CD4-positive, alpha-beta T cell treated with Interferon alpha-2 for 1 hour (primary cell): ENCODE measurements at regions not wholly inside any gene's neighbourhood (a gene's known extent, or its start where the extent isn't known, plus 50 kb on each side); places are given as distances from the start of the nearest gene placed in this dataset.
"Not testable (repeated sequence)": the region's sequence is repeated elsewhere in the genome, so short reads cannot be mapped to it uniquely, and the experiment has no call there.

ENCODE experiments used
- DNase-seq, 2 donors: peaks; one replicate each; pipeline ENCODE4 v3.0.0-alpha.2; 2020 to 2022

DNA sequence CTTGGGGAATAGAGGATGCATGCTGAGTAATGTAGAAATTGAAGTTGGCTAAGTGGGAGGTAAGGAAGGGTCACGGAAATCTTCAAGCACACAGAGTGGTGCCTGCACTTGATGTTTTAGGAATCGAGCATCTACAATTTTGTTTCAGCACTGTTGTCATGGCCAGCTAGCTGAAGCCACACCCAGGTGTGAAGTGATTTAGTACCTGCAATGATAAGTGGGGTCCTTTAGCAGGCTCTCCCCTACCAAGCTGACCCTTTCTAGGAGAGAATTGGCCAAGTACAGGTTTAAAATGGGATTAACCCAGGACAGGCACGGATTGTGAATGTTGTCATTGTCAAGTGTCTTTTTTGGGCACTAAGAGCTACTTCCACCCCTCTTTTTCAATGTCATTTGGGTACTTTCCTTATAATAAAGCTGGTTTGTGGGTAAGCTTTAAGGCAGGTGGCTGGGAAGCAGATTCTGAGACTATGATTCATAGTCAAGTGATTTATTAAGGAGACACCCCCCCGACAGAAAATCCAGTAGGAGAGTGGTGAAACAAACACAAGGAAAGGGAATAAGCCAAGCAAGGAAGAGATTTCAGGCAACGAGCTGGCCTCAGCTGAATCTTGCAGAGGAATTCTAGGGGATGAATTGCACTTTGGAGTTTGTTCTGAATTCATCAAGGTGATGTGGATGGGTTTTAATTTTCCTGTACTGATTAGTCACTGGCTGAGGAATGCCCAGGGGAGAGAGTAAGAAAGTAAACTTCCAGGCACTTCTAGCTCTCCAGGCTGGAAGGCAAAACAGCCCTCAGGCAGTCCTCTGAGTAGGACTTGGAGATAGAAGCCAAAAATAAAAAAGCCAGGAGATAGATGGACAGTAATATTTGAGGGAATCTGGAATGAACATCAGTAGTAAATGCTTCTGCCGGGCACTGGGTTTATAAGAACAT is 1128.4 kb downstream of the SORCS3 start:
- DNase-seq: no peak

DNA sequence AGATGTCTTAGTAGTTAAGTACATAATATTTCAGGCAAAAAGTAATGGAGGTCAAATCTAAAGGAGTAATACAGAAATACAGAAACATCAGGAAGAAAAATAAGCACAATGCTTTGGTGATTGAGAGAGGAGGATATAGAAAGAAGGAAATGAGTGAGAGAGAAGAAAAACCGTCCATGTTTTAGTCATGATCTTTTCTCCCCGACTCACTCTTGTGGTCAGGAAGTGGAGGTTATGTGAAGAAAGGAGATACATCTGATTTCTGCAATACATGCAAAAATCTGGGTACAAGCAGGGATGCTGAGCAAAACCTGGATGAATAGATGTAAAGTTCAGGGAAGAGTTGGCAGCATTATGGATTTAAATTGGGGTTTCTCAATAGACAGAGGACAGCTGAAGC is 1122.5 kb downstream of the SORCS3 start:
- DNase-seq: no peak

DNA sequence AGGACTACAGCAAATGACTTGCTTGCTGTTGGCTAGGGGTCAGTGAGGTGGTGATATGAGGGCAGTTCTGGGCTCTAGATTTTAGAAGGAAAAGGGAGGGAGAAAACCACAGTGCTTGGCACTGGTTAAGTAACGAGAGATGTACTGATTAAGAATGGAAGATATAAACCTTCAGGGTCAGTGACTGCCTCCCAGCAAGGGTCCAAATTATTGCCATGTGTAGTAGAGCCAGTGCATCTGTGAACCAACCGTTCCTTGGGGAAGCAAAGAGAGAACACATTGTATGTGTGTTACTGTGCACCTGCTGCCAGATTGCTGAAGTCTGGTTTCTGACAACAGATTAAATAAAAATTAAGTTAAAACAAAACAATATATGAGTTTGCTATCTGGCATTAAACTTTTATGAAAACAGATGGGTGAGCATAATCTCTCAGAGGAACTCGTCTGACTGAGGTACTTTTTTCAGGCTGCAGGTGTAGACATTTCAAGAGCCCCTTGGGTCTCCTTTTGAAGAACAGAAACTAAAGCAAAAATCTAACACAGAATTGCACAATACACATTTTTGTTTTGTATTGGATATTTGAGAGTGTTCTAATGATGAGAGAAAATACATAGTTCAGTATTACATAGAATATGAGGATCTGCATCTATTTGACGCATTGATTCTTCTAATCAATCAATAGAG is 1120.6 kb downstream of the SORCS3 start:
- no peak for DNase-seq

DNA sequence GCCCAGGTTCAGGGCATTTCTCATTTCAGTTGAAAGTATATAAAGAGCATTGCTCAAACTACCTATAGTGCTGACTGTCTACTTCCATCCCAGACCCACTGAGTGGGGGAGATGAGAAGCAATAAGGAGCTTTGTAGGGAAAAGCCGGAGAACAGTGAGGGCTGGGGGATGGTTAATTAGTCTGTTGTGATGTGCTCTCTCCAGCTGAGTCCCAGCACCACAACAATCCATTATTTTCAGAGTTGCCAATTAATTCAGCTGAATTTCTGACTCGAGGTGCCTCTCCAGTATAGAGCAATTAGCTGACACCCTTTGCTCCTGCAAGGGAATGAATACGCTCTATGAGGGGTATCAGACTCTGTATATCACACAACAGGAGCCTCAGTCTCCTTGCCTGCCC is 1118.6 kb downstream of the SORCS3 start:
- no peak for DNase-seq

DNA sequence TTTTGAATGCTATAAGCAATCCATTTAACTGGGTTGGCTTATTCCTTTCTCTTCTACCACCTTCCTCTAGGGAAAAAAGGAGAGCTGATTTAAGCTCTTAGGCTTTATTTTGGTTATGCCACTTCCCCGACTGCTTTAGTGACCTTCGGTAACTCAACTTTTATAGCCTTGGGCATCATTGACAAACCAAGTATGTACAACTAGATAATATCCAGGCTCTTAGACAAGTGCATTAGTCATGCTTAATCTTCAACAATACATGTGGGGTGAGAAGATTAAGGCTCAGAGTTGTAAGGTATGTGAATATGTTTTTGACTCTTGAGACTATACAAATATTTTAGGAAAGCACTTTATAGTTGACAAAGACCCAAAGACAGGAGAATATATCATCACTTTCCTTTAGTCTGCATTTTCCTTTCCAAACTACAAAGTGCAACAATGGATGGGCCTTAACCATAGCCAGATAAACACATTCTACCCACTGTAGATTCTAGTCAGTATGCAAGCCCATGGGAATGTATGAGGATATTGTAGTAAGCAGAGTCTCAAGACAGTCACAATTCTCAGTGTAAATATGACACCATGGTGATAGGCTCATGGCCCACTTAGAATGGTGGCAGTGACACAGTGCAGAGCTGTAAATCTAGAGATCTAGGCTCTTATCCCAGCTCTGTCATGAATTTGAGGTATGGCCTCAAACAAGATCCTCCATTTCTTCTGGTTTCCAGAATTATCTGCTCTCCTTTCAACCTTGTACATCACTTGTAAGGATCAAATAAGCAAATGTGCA is 1117.3 kb downstream of the SORCS3 start:
- DNase-seq: no peak

DNA sequence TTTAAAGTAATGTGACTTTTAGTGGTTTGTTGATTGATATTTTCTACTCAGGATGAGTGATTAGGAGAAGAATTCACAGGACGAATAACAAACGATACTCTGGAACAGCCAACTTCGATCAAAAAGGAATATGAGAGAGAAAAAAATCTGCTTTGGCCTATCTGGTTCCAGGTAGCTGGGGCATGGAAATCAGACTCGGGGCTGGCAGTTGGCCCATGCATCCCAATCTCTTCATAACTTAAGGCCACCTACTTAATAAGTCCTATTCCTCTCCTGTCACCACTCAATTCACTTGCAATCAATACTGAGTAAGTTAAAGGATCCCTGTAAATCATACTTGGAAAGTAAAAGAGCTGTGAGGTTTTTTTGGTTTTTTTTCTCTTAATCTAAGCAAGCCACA is 1116.2 kb downstream of the SORCS3 start:
- no peak for DNase-seq

DNA sequence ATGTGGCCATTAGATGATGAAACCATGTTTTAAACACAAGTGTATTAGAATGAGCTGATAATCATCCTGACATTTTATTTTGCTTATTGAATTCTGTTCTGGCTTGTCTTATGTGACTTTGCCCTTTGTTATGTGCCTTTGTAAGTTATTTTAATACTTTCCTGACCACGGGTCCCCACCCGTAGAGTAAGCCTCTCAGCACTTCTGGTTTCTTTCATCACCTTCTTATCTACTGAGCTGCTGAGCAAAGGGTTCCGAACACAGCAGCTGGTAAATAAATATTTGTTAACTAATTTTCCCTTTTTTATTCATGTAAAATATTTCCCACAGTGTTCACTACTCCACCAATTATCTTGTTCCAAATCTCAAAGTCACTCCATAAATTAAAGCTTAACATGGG is 1115.3 kb downstream of the SORCS3 start:
- DNase-seq: no peak

GRCh38 chr10:105751688-105752087 is 1110.6 kb downstream of the SORCS3 start:
- no peak for DNase-seq

DNA sequence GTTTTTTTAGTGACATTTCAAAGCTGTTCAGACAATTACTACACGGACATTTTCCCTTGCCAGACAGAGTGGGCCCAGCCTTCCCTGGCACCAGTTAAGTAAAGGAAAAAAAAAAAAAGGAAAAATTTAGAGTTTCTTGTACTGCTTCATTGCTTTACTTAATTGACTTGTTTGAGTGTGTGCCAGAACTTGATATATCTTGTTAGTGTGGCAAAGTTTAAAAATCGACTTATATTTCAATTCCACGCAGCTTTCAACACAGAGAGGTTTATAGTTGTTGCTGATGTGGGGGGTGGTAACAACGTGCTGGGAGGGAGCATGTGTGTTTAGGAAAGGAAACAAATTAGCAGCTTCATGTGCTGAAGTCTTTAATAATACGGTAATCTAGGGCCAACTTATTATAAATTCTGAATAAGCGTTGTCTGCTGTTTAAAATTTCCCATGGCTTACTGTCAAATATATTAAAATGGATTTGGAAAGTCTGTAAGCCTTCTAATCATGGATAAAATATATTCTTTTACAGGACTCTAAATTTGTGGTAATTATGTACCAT is 1104.6 kb downstream of the SORCS3 start:
- DNase-seq: no peak

- DNase-seq: no peak
Observed at GRCh38 chr10:105743343-105744056, 1102.4 kb downstream of the SORCS3 start.

DNA sequence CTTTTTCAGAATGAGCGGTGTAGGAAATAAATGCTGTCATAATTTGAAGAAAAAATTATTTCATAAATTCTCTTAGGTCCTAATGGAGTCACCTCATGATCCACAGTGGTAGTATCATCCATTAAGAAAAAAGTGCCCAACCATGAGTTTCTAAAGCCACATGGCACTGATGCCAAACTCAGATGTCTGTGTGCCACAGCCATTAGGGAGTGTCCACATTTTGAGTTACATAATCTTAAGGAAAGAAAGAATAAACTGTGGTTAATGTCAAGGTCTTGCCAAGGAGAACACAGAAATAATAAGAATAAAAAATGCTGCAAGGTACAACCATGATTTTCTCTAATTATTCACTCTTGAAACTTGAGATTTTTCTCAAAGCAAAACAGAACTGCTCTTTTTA is 1101.8 kb downstream of the SORCS3 start:
- DNase-seq: no peak

DNA sequence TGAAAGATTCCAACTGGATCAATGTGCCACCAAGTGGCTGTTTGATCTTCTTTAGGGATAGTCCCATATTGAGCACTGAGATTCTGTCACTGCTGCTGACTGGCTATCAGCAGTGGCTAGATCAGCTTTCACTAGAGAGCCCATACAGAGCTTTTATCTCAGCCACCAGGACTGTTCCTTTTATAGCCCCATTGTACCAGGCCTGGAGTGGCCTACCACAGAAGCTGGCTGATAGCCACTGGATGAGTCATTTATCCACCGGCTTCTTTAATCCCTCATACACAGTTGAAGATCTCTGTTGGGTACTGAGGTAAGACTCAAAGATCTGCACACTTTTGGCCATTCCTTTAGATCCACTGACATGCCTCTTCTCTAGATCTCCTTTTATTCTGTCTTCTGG is 1101.1 kb downstream of the SORCS3 start:
- DNase-seq: no peak

GRCh38 chr10:105734479-105734878 is 1093.4 kb downstream of the SORCS3 start:
- no peak for DNase-seq

DNA sequence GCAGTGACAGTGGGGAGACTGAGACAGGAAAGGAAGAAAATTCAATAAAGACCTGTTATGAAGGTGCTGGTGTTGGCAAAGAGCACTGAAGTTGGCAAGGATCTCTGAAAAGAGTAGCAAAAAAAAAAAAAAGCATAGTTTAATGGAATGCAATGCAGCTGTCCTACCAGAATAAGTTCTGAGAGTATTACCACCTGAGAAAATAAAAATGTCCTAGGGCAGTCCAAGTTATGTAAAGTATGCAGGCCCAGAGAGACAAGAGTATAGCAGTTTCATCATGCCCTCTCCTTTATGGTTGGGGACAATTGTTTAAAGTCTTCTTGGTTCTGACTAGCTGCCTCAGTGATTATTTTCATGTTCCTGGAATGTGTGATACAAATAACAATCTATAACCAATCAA is 1092.8 kb downstream of the SORCS3 start:
- no peak for DNase-seq

DNA sequence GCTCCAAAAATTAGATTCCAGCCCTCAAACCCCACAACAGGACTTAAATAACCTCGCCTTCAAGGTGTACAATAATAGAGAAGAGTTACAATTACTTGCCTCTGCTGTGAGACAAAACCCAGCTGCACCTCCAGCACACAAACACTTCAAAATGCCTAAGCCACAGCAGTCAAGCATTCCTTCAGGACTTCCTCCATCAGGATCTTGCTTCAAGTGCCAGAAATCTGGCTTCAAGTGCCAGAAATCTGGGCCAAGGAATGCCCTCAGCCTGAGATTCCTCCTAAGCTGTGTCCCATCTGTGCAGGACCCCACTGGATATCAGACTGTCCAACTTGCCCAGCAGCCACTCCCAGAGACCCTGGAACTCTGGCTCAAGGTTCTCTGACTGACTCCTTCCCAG is 1088.3 kb downstream of the SORCS3 start:
- no peak for DNase-seq

DNA sequence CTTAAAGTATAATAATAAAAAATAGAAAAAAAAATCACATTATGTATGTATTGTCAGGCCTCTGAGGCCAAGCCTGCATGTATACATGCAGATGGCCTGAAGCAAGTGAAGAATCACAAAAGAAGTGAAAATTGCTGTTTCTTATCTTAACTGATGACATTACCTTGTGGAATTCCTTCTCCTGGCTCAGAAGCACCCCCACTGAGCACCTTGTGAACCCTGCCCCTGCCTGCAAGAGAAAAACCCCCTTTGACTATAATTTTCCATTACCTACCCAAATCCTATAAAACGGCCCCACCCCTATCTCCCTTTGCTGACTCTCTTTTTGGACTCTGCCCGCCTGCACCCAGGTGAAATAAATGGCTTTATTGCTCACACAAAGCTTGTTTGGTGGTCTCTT is 1086.5 kb downstream of the SORCS3 start:
- DNase-seq: not testable (repeated sequence)

- DNase-seq: no peak
Observed at GRCh38 chr10:105727131-105727530, 1086.0 kb downstream of the SORCS3 start.

DNA sequence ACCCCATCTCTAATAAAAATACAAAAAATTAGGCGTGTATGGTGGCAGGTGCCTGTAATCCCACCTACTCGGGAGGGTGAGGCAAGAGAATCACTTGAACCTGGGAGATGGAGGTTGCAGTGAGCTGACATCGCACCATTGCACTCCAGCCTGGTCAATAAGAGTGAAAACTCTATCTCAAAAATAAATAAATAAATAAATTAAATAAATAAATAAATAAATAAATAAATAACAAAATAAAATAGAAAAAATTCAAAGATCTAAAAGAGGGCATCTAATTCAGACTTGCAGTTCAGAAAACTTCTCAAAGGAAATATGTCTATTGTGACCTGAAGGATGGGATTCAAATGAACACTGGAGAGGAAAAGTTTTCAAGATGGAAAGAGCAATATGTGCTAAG is 1085.1 kb downstream of the SORCS3 start:
- DNase-seq: no peak

- no peak for DNase-seq
Observed at GRCh38 chr10:105725007-105725406, 1083.9 kb downstream of the SORCS3 start.

DNA sequence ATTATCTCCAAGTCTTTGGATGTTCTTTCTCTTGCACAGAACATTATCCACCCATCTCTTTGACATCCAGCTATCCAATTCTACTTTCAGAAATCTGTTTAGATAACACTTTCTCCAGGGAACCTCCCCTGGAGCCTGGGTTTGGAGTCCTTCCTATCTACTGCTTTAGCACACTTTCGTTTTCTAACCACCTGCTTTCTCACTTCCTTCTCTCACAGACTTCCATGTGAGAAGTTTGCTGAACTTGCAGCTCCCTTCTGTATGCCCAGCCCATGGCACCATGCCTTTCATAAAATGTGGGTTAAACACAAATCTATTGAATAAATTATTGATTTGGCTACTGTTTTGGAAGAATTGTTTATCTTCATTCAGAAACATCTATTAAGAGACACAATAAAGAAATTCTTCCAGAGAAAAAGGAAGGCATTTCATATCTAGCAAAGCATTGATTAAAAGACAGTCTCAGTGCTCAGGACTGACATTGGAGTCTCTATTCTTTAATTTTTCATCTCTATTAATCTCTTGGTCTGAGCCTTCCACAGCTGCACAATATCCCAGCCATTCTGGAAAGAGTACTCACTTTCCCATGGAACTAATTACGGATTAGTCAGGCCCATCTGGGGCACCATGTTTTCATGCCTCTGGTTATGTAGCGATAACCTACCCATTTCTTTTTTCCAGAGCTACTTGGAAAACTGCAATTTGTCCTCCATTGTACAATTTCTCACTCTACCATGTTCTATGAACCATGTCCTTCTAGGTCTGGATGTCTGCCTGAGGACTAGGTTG is 1077.3 kb downstream of the SORCS3 start:
- DNase-seq: no peak

DNA sequence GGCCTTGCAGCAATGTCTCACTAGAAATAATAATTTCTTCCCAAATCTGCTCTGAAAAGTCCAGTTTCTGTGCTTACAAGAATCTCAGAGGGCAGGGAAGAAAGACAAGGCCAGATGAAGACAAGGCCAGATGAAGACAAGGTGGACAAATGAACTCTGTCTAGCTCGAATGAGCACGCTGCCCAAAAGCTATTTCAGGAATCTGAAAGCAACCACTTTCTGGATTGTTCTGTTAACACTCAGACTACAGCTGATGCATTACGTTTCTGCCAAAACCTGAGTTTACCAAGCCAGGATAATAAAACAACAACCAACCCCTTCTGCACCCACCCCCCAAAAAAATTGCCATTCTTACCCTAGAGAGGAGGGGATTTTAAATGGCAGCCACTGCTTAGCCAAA is 1073.6 kb downstream of the SORCS3 start:
- no peak for DNase-seq

GRCh38 chr10:105707603-105708002 is 1066.5 kb downstream of the SORCS3 start:
- DNase-seq: no peak
